GM23248 (cell line): ENCODE measurements at regions not wholly inside any gene's neighbourhood (a gene's known extent, or its start where the extent isn't known, plus 50 kb on each side); places are given as distances from the start of the nearest gene placed in this dataset.

Experiments
- EZH2 ChIP-seq: fragments of 200-600 bp; sonication (generic); IDR thresholded peaks from 2 replicates; pipeline ENCODE4 v1.6.1; 2018; ENCODE audit warnings: antibody characterized with exemption, mild to moderate bottlenecking; ENCODE audit not compliant: insufficient read depth, poor library complexity, severe bottlenecking
- EZH2phosphoT487 ChIP-seq: fragments of 200-600 bp; sonication (generic); IDR thresholded peaks from 2 replicates; pipeline ENCODE4 v1.6.1; 2018; ENCODE audit warnings: antibody characterized with exemption, moderate library complexity, mild to moderate bottlenecking, low read depth; ENCODE audit not compliant: insufficient read depth

- no peak for TF ChIP-seq EZH2
- TF ChIP-seq EZH2phosphoT487 = no peak
These were observed 159.9 kb upstream of the STARD13 start for GRCh38 chr13:33445476-33445875.
